NCI-H2081 treated with DMSO at 0.1 percent for 48 hours (cell line): ENCODE measurements at regions not wholly inside any gene's neighbourhood (a gene's known extent, or its start where the extent isn't known, plus 50 kb on each side); places are given as distances from the start of the nearest gene placed in this dataset.

Source experiments
- DNase-seq: peaks from one replicate; lab custom pipeline; 2025; lab: John Stamatoyannopoulos, UW

DNA sequence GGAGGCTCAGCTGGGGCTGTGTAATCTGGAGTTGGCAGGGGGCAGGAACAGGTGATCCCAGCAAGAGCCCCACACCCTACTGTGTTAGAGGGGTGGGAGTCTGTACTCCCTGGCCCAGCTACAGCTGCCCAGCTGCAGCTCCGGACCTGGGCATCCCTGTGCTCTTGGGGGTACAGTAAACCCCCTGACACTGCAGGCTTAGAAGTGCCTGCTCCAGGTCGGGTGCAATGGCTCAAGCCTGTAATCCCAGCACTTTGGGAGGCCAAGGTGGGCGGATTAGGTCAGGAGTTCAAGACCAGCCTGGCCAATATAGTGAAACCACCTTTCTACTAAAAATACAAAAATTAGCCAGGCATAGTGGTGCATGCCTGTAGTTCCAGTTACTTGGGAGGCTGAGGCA, 1228.6 kb upstream of the EYS start:
- no peak for DNase-seq

DNA sequence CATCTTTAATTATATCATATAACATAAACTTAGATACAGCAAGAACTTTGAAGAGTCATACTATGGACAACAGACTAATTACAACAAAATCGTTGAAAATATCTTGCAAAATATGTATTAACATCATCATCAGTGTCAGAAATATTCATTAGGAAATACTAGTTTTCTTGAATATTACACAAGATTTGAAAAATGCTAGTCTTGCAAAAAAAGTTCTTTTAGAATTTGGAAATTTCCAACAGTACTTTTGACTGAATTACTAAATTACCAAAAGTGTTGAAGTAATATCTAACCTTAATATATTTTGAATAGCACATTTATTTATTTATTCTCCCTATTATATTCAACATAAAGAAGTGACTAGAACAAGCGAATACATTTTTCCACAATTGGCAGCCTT, 1224.8 kb upstream of the EYS start:
- DNase-seq = no peak

DNA sequence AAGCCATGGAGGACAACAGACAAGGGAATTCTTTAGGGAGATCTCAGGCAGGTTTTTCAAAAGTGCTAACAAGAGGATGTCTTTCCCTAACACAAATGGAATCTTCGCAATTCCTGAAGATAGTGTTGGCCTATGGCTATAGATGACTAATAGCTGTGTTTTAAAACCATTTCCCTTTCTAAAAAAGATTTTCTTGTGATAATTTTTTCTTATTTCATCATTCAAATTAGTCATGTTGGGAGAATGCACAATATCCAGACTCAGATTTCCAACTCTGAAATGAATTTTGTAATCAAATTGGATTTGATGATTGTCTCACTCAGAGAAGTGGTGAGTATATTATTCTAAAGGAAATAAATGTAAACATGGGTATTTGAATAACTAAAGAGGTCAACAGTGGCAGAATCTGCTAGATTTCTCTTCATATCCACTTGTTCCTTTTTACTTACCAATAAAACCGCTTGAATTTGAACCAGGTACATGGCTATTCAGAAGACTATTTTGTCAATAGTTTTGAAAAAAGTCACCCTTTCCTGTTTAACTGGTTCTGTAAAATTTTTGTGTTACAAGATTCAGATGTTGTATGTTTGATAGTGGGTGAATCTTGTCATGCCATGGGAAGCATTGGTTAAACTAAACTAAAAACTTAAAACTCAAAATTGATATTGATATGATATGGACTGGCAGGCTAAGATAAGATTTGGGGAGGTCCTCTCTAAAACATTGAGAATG, 1223.7 kb upstream of the EYS start:
- no peak for DNase-seq

DNA sequence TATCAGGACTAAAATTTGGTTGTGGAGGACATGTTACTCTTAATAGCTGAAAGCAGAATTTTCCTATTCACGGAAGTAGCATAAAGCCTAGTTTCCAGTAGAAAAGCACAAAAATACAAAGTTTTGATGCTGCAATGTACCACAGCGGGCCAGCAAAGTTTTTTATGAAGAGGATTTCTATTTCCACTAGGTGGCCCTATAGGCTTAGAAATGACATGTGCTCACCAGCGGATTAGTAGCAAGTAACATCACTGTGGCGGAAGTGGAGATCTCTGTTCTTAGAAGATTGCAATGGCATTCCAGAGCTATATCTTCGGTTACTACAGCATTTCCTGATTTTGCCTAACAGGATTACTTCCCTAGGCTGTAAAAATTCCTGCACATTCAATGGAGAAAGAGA, 1219.0 kb upstream of the EYS start:
- no peak for DNase-seq

DNA sequence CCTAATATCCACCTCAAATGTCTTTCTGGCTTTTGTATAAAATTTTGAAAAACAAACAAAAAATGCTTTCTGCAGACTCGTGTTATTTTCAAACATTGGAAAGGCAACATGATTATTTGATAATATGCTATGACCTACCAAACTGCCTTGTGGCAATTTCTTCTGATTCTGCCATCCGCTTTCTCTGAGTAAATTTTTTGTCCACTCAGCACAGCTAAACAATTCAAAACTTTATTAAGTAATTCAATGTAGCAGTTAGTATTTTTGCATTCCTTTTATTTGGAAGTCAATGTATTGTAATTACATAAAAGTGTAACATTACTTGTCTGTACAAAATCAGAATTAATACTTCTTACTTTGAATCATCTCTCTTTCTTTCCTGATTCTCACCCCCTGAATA, 1206.6 kb upstream of the EYS start:
- no peak for DNase-seq

DNA sequence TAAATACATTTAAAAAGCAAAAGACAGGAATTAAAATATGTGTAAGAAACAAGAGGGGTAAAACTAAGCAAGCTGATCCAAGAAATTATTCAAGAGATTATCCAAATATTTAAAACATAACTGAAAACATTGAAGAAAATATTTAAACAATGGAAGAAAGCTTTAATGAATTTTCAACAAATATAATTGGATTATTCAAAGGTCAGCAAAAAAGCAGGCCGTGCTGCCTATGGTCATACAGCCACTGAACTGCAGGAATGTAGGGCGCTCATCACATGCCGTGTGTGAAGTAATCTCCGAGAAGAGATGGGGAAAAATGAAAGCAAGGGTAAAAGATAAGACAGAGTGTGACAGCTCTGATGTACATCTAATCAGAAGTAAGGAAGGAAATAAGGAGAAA, 1195.4 kb upstream of the EYS start:
- no peak for DNase-seq

DNA sequence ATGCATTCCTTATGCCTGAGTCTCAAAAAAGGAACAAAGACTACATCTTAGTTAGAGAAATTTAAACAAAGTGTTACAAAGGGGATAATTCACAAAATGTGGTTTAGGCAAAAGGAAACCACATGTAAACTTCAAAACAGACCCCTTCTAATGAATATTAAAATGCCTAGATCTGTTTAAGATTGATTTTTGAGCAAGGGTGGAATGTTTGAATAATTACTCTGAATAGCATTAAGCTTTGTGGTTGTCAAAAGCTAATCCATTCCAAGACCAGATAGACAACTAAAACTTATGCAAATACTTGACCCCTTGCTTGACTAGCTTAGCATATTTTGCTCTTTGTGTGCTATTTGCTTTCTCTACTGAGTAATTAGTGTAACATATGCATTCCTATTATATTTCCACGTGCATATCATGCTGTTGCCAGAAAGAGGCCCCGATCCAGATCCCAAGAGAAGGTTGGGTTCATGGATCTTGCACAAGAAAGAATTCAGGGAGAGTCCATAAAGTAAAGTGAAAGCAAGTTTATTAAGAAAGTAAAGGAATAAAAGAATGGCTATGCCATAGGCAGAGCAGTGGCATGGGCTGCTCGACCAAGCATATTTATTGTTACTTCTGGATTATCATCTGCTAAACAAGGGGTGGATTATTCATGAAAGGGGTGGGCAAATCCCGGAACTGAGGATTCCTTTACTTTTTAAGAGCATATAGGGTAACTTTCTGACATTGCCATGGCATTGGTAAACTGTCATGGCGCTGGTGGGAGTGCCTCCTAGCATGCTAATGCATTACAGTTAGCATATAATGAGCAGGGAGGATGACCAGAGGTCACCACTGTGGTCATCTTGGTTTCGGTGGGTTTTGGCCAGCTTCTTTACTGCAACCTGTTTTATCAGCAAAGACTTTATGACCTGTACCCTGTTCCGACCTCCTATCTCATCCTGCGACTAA, 1193.4 kb upstream of the EYS start:
- no peak for DNase-seq

DNA sequence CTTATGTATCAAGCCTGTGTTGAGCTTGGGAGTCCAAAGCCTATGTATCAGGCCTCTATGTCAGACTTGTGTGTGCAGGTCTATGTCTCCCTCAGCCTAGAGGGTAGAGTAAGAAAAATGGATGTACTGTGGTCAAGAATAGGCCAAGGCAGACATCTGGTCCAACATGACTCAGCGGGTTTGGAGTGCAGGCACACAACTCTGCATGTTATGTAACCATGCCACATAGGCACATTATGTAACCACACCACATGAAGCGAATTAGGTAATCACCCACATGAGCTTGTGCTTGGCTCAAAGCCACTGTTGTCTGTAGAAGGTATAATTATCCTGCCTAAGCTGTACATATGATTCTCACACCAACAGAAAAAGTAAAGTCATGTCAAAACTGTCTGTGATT, 1190.5 kb upstream of the EYS start:
- DNase-seq = no peak

DNA sequence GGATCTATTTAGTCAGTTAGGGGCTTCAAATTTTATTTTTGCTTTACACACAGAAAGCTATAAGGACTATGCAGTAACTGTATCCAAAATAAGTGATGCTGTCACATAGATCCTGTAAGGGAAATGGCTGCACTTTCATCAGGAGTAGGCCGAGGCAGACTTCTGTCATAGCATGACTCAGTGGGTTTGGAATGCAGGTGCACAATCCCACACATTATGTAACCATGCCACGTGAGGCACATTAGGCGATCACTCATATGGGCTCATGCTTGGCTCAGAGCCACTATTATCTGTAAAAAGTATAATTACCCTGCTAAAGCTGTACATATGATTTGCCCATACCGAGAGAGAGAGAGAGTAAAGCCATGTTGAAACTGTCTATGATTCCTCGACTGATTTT, 1189.4 kb upstream of the EYS start:
- DNase-seq = no peak

DNA sequence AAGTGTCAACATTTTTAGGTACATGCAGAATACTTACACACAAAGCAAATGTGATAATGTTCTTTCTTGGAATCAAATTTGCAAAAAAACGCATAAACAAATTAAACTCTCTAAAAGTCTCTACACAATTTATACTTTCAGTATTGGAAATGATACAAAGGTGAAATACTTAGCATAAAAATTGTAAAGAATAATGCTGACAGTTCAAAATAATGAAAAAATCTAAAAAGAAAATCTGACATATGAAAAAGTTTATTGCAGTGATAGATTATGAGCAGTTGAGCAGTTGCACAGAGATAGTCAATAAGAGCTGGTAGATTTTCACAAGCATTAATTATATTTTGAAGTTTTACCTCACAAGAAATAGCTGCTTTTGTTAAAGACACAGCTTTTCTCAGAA, 1176.4 kb upstream of the EYS start:
- DNase-seq = no peak

DNA sequence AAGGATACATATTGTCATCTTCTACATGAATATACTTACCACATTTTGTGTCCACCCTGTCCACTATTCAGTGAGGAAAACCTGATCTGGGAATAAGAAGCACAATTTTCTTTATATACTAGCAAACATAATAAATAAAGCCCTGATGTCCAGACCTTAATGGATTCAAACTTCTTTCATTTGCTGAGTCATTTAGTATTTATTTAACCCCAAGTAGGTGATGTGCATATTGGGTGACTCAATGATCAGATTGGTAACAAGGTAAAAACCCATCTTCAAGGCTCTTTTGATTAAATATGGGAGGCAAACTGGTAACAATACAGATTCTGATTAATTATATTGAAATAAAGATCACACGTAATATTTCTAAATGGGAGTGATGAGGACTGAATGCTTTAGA, 1159.8 kb upstream of the EYS start:
- no peak for DNase-seq

DNA sequence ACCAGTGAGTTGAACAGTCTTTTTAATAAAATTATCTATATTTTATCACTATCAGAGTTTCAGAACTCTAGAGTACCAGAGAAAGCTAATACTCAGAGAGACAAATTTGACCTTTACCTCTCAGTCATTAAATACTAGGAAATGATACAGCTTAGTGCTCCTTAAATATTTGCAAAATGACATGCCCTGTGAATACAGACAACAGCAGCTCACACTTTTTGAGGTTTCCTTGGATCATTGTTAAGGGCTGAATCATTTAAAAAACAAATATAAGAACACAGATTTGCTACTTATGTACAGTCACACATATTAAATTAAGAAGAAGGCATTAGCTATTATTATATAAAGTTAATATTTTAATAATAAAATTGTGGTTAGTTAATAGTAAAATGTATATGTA, 1158.7 kb upstream of the EYS start:
- no peak for DNase-seq

DNA sequence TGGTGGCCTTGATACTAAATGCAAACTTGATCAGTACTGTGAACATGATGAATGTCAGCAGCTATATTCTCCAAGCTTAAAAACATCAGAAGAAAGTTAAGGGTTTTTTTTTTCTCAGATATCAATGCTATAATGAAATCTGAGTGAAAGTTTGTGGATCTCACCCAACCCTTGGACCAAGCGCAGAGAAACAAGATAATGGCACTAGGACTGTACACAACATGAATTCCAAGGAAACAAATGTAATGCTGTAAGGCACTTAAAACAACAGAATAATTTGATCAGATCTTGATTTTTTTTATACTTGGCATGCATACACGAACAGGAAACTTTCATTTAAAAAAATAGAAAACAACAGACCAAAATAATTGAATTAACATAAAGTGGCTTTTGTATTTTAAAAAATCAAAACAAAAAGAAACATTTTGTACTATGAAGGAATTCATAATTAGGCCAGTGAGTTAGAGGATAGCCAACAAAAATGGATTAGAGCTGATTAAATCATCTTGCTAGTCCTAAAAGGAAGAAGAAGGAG, 1154.0 kb upstream of the EYS start:
- DNase-seq = no peak

DNA sequence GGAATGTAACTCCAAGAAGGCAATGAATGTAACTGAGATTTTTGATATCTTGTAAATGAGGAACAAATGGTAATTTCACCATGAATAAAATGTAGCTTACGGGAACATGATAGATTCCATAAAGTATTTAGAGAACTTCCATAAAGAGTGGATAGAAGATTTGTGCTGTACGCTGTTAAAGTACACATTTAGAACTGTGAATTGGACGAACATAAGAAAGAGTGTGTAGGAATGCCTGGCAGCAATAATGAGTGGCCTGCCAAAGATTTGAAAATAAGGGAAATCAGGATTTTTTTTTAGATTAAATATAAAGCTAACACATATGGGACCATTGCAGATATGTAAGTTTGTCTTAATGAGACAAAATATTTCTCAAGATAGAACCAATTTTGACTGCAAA, 1153.3 kb upstream of the EYS start:
- no peak for DNase-seq

DNA sequence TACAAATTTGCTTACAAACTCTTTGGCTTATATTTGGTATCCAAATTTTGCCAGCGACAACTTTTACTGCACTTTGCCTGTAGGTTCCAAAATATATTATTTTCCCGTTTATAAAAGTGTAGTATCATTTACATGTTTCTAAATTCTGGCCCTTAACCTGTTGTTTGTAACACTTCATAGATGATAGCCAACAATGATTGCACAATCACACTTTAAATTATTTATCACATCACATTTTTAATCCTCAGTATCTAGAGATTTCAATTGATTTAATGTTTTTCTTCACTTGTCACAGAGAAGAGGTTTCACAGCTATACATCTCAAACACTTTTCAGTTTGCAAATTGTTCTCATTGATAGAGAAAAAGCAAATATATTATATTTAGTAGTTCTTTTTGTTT, 1151.2 kb upstream of the EYS start:
- DNase-seq = no peak

DNA sequence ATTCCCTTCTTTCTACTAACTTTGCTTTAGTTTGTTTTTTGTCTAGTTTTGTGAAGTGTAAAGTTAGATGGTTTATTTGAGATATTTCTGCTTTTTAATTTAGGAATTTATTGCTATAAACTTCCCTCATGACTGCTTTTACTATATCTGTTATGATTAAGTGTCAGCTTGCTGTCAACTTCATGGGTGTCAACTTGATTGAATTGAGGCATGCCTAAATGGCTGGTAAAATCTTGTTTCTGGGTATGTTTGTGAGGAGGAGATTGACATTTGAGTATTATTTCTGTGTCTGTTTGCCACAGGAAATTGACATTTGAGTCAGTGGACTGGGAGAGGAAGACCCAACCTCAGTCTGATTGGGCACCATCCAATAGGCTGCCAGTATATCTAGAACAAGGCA, 1147.0 kb upstream of the EYS start:
- DNase-seq = no peak

DNA sequence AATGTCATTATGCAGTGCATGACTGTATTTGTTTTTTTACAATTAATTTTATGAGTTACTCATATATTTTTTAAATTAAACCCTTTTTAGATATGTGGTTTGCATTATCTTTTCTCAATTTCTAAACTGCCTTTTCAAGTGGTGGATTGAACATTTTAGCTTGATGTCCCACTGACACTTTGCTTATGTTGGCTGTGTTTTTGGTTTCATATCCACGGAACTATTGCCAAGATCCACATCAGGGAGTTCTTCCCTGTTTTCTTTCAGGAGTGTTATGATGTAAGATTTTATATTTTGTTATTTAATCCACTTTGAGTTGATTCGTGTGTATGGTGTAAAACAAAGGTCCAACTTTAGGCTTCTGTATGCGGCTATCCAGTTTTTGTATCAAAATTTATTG, 1144.9 kb upstream of the EYS start:
- no peak for DNase-seq

DNA sequence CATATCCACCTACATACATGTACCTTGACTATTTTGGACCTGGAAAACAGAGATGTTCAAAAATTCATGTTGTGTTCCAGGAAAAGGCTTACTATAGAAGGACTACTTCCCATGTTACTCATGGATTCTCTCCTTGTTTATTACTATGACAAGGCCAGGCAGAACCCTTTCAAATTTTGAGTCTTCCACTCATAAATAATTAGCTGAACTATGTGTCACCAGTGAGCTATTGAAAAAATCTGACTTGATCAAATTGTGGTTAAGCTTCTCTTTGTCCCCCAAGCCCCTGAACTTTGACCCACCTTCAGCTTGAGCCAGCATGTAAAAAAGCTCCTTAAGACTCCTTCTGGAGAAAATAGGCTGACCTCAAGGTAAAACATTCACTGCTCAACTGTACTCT, 1142.8 kb upstream of the EYS start:
- DNase-seq = no peak

DNA sequence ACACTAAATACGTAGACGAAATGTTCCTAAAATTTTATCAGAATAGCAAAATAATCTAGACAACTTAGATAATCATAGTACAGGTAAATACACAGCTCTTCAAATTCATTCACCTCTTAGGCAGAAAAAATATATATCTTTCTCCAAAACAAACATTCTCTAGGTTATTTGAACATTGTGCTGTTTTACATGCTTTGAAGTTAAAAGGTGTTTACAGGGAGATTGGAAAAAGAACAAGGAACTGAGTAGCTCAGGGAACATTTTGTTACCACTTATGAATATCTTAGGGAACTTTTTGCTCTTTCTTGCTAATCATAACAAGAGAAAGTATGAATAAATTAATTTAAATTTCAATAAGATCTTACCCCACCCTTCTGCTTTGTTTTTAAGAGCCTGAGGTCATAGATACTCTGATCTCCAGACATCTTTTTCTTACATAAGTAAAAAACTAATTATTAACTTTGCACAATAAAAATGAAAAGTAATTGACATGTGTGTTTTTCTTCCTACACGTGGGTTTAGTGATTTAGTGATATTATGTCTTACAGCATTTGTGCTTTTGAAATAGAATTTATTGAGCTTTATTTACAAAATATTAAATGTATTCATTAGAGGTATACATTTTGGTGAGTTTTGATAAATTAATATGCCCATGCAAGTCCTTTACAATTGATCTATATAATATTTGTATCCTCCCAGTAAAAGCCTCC, 1141.4 kb upstream of the EYS start:
- no peak for DNase-seq

DNA sequence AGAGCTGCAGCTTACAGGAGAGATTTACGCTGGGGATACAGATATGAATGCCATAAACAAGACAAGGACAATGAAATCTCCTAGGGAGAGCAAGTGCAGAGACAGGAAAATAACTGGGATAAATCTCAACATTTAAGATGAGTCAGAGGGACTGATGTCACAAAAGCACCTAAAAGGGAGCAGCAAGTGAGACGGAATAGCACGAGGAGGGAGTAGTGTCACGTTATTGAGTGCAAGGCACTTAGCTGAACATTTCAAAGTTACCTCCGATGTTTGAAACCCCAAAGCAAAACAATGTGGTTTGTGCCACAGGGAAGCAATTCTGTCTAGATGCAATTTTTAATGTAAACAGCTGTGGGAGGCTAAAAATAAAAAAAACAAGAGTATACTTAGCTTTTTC, 1131.7 kb upstream of the EYS start:
- DNase-seq = no peak

DNA sequence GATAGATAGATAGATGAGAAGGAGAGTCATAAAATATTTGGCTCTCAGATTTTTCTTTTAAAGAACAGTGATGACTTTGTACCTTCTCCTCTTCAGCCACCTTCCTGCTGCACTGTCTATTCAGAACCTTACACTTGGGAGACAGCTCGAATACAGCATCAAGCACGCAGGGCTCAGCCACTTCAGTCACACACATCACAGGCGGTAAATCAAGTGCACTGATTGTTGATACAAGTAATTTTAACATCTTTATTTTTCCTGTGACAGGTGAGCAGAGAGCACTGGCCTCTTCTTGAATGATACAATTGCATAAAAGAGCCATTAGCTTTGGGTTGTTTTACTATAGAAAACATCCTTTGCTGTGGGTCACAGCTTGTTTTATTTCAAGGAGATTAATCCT, 1118.5 kb upstream of the EYS start:
- no peak for DNase-seq

DNA sequence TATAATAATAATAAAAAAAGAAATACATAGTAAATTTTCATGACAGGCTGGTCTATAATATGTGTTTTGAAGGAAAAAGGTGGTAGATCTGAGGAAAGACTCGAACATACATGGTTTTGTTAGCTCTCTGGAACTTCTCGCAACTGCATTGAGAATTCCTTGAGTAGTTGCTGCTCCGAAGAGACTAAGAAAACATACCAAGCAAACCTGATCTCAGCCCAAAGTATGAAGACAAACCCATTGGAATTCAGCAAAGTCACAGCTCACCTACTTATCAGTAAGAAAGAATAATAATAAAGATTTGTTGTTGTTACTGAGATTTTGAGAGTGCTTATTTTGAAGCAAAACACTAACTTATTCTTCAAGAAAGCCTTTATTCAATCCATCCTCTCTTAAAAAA, 1107.1 kb upstream of the EYS start:
- no peak for DNase-seq

DNA sequence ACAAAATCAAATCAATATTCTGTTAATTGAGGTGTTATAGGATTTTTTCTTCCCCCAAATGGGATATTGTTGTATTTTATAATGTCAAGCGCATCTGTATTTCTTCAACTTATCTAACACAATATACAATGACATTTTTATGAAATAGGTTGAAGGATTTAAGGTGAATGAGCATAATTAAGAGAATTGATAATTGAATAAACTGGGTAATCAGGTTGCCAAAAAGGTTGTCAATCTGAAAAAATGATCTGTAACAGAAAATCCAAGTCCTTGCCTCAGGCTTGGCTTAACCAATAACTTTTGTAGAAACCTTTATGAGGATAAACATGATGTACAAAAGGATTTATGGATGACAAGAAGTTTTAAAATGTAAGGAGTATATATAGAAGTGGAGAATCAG, 1101.7 kb upstream of the EYS start:
- DNase-seq = no peak
